Left ventricle myocardium inferior (tissue), 1 donor: ENCODE measurements at regions not wholly inside any gene's neighbourhood (a gene's known extent, or its start where the extent isn't known, plus 50 kb on each side); places are given as distances from the start of the nearest gene placed in this dataset.

Experiments used
- DNase-seq: peaks from one replicate; pipeline ENCODE4 v3.0.0-alpha.2; 2020
- H3K27ac ChIP-seq: fragments of 200-600 bp; replicated peaks from 2 replicates; pipeline ENCODE4 v1.8.0; 2021
- H3K27me3 ChIP-seq: fragments of 200-600 bp; 2 replicates; pipeline ENCODE4 v1.8.0; 2021; ENCODE audit warnings: low read depth
- H3K36me3 ChIP-seq: fragments of 200-600 bp; 2 replicates; pipeline ENCODE4 v1.8.0; 2021
- H3K4me1 ChIP-seq: fragments of 200-600 bp; 2 replicates; pipeline ENCODE4 v1.8.0; 2021
- H3K4me3 ChIP-seq: fragments of 200-600 bp; 2 replicates; pipeline ENCODE4 v1.8.0; 2021; ENCODE audit warnings: mild to moderate bottlenecking, moderate library complexity
- H3K9me3 ChIP-seq: fragments of 200-600 bp; replicated peaks from 2 replicates; pipeline ENCODE4 v1.8.0; 2021
- intact Hi-C: fragments of 100-400 bp; cut with micrococcal nuclease; formaldehyde crosslinking; loops from one replicate; pipeline ENCODE4 v1.11.0; 2022
- TF ChIP-seq, protein P1 (sequence below): fragments of 200-600 bp; IDR thresholded peaks from 2 replicates; pipeline ENCODE4 v1.8.0; 2021; ENCODE audit warnings: antibody characterized with exemption, mild to moderate bottlenecking, borderline replicate concordance
- donor health status: DM: no; HTN: yes; CAD: no; lungs with severe emphysema.

DNA sequence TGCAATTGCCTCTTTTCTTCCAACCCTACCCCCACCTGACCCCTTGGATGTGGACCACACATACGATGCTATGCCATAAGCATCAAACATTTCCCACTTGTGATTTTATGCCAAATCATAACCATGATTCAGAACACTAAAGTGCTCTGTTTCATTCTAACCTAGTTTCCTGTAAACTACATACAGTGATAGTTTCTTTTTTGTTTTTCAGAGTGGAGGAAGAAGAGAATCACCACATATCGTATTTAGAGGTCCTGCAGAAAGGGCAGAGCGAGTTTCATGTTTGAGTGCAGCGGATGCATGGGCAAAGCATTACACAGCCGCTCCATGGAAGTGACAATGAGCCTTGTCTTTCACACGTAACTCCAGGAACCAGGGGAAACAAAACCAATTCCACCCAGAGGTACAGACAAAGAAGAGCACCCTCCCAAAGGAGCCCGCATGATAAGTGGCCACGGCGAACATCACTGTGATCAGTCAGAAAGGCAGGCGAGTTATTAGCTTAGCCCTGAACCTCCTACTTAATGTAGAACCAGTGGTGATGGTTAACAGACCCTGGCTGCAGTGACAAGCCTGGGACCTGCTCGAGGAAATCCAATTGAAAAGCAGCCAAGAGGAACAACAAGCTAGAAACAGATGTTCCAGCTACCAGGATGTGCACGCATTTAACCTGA lies 64.0 kb upstream of the ZNF281 start:
- intact Hi-C loops: no loop called here
- TF ChIP-seq, protein P1, sequence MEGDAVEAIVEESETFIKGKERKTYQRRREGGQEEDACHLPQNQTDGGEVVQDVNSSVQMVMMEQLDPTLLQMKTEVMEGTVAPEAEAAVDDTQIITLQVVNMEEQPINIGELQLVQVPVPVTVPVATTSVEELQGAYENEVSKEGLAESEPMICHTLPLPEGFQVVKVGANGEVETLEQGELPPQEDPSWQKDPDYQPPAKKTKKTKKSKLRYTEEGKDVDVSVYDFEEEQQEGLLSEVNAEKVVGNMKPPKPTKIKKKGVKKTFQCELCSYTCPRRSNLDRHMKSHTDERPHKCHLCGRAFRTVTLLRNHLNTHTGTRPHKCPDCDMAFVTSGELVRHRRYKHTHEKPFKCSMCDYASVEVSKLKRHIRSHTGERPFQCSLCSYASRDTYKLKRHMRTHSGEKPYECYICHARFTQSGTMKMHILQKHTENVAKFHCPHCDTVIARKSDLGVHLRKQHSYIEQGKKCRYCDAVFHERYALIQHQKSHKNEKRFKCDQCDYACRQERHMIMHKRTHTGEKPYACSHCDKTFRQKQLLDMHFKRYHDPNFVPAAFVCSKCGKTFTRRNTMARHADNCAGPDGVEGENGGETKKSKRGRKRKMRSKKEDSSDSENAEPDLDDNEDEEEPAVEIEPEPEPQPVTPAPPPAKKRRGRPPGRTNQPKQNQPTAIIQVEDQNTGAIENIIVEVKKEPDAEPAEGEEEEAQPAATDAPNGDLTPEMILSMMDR: no peak
- H3K9me3 ChIP-seq: no peaks in the 10 kb centered on the region

DNA sequence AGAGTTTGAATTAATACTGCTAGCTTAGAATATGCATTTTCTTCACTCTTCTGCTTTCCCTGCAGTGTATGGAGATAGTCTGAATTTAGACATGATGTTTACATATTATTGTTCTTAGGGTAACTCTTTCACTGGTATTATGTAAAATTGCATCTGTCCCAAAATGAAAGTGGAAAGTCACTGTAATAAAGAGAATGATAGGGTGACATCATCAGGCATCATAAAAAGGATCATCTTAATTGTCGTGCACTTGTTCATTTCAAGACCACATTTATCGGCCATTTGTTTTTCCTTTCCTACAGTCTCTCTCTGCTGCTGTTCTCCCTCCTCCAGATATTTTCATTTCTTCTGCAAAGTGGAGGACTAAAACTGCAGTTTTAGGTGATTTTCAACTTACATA lies 61.9 kb upstream of the ZNF281 start:
- no peaks in the 10 kb centered on the region for H3K9me3 ChIP-seq
- peaks cover 35% of the 10 kb centered on the region for H3K27me3 ChIP-seq
- H3K27ac ChIP-seq: no peak overlapping the region
- TF ChIP-seq, protein P1: no peak
- no peaks in the 10 kb centered on the region for H3K4me1 ChIP-seq
- no peak for DNase-seq
- no peak overlapping the region for H3K4me3 ChIP-seq
- intact Hi-C loops: no loop called here
- H3K36me3 ChIP-seq: no peaks in the 10 kb centered on the region

More for the DNA sequence above, 64.0 kb upstream of the ZNF281 start:
- Histone ChIP-seq H3K4me3 (peak overlapping the region; percentile 39), H3K4me1 (no peaks in the 10 kb centered on the region), H3K27me3 (peaks cover 45% of the 10 kb centered on the region), H3K36me3 (no peaks in the 10 kb centered on the region), H3K27ac (no peak overlapping the region)
- DNase-seq: no peak

DNA sequence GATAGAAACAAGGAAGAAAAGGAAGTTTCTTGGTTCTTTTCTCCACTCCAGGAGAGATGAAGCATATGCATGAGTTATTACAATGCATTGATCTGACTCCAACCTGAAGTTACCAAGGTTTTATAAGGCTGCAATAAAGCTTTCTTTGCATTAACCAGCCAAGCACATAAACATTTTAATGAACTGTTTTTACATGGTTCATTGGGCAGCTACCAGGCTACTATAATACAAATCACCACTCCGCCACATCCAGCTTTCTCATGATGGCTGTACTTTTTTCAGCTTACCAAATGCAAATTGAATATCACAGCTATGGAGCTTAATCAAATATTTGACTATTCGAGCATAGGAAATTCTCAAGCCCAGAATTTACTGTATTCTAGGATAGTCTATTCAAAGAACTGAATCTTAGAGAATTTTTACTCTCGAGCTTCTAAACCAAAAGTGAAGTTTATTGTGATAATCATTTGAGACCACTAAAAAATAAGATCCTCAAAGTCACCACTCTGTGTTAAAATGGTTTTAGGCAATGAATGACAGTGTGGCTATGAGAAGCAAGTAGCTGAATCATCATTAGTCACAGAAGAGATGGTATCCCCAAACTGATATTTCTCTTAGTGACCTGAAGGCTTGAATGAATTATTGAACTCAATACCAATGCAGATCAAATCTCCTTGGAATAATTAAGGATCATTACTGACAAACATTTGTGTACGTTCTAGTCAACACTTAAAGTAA lies 58.6 kb upstream of the ZNF281 start:
- Histone ChIP-seq H3K4me3 (no peak overlapping the region), H3K27me3 (peaks cover 25% of the 10 kb centered on the region), H3K27ac (no peak overlapping the region), H3K9me3 (no peaks in the 10 kb centered on the region), H3K36me3 (no peaks in the 10 kb centered on the region), H3K4me1 (no peaks in the 10 kb centered on the region)
- intact Hi-C loops: no loop called here
- DNase-seq: no peak
- TF ChIP-seq, protein P1: no peak

DNA sequence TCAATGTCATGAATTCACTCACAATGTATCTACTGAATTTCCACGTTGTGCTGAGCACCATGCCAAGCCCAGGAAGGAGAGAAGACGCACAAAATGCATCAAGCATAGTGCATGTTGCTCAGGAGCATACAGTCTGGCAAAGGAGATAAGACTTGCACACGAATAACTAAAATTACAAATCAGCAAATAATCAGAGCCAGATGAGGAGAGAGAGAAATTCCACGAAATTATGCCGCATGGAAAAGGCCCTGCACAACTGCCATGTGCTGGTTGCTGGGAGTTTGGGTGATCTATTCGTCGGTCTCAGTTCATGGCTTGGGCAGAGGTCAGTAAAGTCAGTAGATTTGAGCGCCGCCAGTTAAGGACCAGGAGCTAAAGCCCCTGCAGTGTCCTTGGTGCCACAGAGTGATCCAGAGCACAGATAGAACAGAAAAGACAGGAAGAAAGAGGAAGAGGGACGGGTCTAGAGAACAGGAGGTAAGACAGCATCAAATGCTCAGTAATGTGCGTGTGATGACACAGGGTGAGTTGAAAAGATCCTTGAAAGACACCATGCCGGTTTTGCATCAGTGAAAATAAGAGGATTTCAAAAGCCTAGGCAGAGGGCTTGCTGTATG lies 55.1 kb upstream of the ZNF281 start:
- intact Hi-C loops: no loop called here
- TF ChIP-seq, protein P1: no peak

More for the DNA sequence above, 55.1 kb upstream of the ZNF281 start:
- Histone ChIP-seq H3K4me3 (no peak overlapping the region), H3K4me1 (no peaks in the 10 kb centered on the region), H3K9me3 (no peaks in the 10 kb centered on the region), H3K36me3 (no peaks in the 10 kb centered on the region), H3K27me3 (peaks cover 8% of the 10 kb centered on the region), H3K27ac (no peak overlapping the region)
- no peak for DNase-seq
